K562 (cell line): ENCODE measurements at regions not wholly inside any gene's neighbourhood (a gene's known extent, or its start where the extent isn't known, plus 50 kb on each side); places are given as distances from the start of the nearest gene placed in this dataset.

Experiments used
- ARNT ChIP-seq, 2 experiments: fragments of 450-650 bp; IDR thresholded peaks; 2 replicates each; pipeline ENCODE4 v1.6.1; 2016; ENCODE audit warnings: mild to moderate bottlenecking in 1 of 2
- ATF7 ChIP-seq: fragments of 450-650 bp; IDR thresholded peaks from 2 replicates; pipeline ENCODE4 v1.7.1; 2014; ENCODE audit warnings: mild to moderate bottlenecking, moderate library complexity
- HMG20B ChIP-seq: fragments of 250-450 bp; sonication (Bioruptor Pico); IDR thresholded peaks from 2 replicates; pipeline ENCODE4 v1.5.0; 2021; ENCODE audit warnings: mild to moderate bottlenecking
- MYBL2 ChIP-seq, 2 experiments: fragments of 450-650 bp in 1 of 2; sonication (generic) in 1 of 2; formaldehyde crosslinking in 1 of 2; IDR thresholded peaks; 2 replicates each; pipeline versions ENCODE4 v1.6.1 to v1.8.1; 2017 to 2022; ENCODE audit warnings: borderline replicate concordance in 1 of 2, inconsistent platforms in 1 of 2, low read depth in 1 of 2, mild to moderate bottlenecking in 1 of 2, missing genetic modification reagents in 1 of 2, moderate library complexity in 1 of 2
- NFRKB ChIP-seq: fragments of 450-650 bp; IDR thresholded peaks from 2 replicates; pipeline ENCODE4 v1.6.1; 2016; ENCODE audit warnings: low read depth
- SP1 ChIP-seq: sonication (generic); formaldehyde crosslinking; IDR thresholded peaks from 2 replicates; pipeline ENCODE4 v1.8.1; 2022; ENCODE audit warnings: mild to moderate bottlenecking, missing genetic modification reagents
- ZBTB7A ChIP-seq: IDR thresholded peaks from 2 replicates; pipeline ENCODE4 v1.6.1; 2011; ENCODE audit warnings: low read depth, mild to moderate bottlenecking, low read length, moderate library complexity, borderline replicate concordance; ENCODE audit not compliant: control insufficient read depth
- ZNF263 ChIP-seq: sonication (generic); formaldehyde crosslinking; IDR thresholded peaks from 2 replicates; pipeline ENCODE4 v1.8.0; 2022; ENCODE audit warnings: mild to moderate bottlenecking, missing genetic modification reagents, borderline replicate concordance
- TF ChIP-seq, protein P1 (sequence below), 2 experiments: fragments of 150-350 bp in 1 of 2; IDR thresholded peaks; 2 replicates each; pipeline ENCODE4 v1.6.1; 2012 to 2016; ENCODE audit warnings: low read depth in 2 of 2, low read length in 2 of 2, mild to moderate bottlenecking in 1 of 2, moderate library complexity in 1 of 2
- TF ChIP-seq, protein P2 (sequence below), 3 experiments: IDR thresholded peaks in 2 of 3; conservative IDR thresholded peaks in 1 of 3; 2 replicates each; pipeline ENCODE4 v1.5.1; 2011 to 2012; ENCODE audit warnings: low read length in 3 of 3, mild to moderate bottlenecking in 3 of 3, control low read depth in 2 of 3, improper control_type of control experiment in 1 of 3, inconsistent platforms in 1 of 3, low read depth in 1 of 3, mixed read lengths in 1 of 3, moderate library complexity in 1 of 3; ENCODE audit not compliant: insufficient read depth in 2 of 3
- TF ChIP-seq, protein P3 (sequence below): sonication (generic); formaldehyde crosslinking; IDR thresholded peaks from 2 replicates; pipeline ENCODE4 v1.8.0; 2022; ENCODE audit warnings: missing genetic modification reagents, mild to moderate bottlenecking, borderline replicate concordance

DNA sequence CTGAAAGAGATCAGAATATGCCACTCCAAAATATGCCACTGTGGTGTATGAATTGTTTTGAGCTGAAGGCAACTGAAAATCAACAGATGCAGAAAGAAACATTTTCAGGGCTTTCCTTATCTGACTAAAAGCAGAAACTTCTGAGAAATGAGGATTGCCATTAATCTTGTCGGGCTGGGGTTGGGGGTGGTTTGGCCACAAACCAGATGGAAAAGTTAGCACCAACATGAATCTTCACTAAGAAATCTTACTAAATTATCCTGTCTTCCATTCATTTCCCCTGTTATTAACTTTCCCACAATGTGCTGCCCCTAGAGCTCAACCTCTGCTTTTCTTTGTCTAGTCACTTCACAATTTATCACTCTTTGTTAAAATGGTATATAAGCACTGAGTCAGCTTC lies 229.9 kb upstream of the GADL1 start:
- no peak for TF ChIP-seq HMG20B (CRISPR knock-in tag)
- TF ChIP-seq, protein P1, sequence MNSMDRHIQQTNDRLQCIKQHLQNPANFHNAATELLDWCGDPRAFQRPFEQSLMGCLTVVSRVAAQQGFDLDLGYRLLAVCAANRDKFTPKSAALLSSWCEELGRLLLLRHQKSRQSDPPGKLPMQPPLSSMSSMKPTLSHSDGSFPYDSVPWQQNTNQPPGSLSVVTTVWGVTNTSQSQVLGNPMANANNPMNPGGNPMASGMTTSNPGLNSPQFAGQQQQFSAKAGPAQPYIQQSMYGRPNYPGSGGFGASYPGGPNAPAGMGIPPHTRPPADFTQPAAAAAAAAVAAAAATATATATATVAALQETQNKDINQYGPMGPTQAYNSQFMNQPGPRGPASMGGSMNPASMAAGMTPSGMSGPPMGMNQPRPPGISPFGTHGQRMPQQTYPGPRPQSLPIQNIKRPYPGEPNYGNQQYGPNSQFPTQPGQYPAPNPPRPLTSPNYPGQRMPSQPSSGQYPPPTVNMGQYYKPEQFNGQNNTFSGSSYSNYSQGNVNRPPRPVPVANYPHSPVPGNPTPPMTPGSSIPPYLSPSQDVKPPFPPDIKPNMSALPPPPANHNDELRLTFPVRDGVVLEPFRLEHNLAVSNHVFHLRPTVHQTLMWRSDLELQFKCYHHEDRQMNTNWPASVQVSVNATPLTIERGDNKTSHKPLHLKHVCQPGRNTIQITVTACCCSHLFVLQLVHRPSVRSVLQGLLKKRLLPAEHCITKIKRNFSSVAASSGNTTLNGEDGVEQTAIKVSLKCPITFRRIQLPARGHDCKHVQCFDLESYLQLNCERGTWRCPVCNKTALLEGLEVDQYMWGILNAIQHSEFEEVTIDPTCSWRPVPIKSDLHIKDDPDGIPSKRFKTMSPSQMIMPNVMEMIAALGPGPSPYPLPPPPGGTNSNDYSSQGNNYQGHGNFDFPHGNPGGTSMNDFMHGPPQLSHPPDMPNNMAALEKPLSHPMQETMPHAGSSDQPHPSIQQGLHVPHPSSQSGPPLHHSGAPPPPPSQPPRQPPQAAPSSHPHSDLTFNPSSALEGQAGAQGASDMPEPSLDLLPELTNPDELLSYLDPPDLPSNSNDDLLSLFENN (IDR thresholded peaks at IDR 0.05; ENCODE audit: low read depth in 2 of 2, low read length in 2 of 2), result no peak
- TF ChIP-seq MYBL2 (IDR thresholded peaks at IDR 0.05; ENCODE audit: low read depth), result no peak
- no peak for TF ChIP-seq MYBL2 (CRISPR knock-in tag; IDR thresholded peaks at IDR 0.05; ENCODE audit: borderline replicate concordance)
- TF ChIP-seq, protein P2, sequence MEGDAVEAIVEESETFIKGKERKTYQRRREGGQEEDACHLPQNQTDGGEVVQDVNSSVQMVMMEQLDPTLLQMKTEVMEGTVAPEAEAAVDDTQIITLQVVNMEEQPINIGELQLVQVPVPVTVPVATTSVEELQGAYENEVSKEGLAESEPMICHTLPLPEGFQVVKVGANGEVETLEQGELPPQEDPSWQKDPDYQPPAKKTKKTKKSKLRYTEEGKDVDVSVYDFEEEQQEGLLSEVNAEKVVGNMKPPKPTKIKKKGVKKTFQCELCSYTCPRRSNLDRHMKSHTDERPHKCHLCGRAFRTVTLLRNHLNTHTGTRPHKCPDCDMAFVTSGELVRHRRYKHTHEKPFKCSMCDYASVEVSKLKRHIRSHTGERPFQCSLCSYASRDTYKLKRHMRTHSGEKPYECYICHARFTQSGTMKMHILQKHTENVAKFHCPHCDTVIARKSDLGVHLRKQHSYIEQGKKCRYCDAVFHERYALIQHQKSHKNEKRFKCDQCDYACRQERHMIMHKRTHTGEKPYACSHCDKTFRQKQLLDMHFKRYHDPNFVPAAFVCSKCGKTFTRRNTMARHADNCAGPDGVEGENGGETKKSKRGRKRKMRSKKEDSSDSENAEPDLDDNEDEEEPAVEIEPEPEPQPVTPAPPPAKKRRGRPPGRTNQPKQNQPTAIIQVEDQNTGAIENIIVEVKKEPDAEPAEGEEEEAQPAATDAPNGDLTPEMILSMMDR (IDR thresholded peaks at IDR 0.05 in 2 of 3, conservative IDR thresholded peaks at IDR 0.05 in 1 of 3; ENCODE audit: insufficient read depth in 2 of 3, low read depth in 1 of 3, low read length in 3 of 3), result no peak
- TF ChIP-seq, protein P3, sequence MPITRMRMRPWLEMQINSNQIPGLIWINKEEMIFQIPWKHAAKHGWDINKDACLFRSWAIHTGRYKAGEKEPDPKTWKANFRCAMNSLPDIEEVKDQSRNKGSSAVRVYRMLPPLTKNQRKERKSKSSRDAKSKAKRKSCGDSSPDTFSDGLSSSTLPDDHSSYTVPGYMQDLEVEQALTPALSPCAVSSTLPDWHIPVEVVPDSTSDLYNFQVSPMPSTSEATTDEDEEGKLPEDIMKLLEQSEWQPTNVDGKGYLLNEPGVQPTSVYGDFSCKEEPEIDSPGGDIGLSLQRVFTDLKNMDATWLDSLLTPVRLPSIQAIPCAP, result no peak
- no peak for TF ChIP-seq ZBTB7A
- TF ChIP-seq ARNT (IDR thresholded peaks at IDR 0.05), result no peak
- TF ChIP-seq ZNF263 (CRISPR knock-in tag), result no peak
- TF ChIP-seq NFRKB, result no peak
- no peak for TF ChIP-seq ATF7
- TF ChIP-seq SP1 (CRISPR knock-in tag), result no peak
